CD14-positive monocyte (primary cell): ENCODE measurements at regions not wholly inside any gene's neighbourhood (a gene's known extent, or its start where the extent isn't known, plus 50 kb on each side); places are given as distances from the start of the nearest gene placed in this dataset.

Source experiments
- DNase-seq, 3 donors: peaks; one replicate each; pipeline ENCODE4 v3.0.0-alpha.2; 2011 to 2022
- H2AFZ ChIP-seq: 2 replicates; pipeline ENCODE4 v1.6.0; 2012; ENCODE audit warnings: mild to moderate bottlenecking, low read depth, low read length, inconsistent platforms; ENCODE audit not compliant: insufficient read depth, poor library complexity, severe bottlenecking
- H3K27ac ChIP-seq, 2 donors: 1 replicate in 1 of 2; 2 replicates in 1 of 2; pipeline ENCODE4 v1.5.1; 2012 to 2013; ENCODE audit warnings: low read length in 2 of 2, control low read depth in 1 of 2, inconsistent platforms in 1 of 2, low read depth in 1 of 2, mild to moderate bottlenecking in 1 of 2
- H3K27me3 ChIP-seq, 2 donors: one replicate each; pipeline versions ENCODE4 v1.6.0 to v1.6.1; 2011 to 2013; ENCODE audit warnings: low read length in 2 of 2; ENCODE audit not compliant: control insufficient read depth in 2 of 2, insufficient read depth in 2 of 2
- H3K36me3 ChIP-seq, 2 donors: replicated peaks in 1 of 2; 1 replicate in 1 of 2; 2 replicates in 1 of 2; pipeline versions ENCODE4 v1.5.1 to v1.6.1; 2012 to 2013; ENCODE audit warnings: low read length in 2 of 2, control low read depth in 1 of 2, inconsistent platforms in 1 of 2, mild to moderate bottlenecking in 1 of 2; ENCODE audit not compliant: insufficient read depth in 2 of 2, control insufficient read depth in 1 of 2
- H3K4me1 ChIP-seq, 2 donors: 1 replicate in 1 of 2; 2 replicates in 1 of 2; pipeline versions ENCODE4 v1.5.1 to v1.6.1; 2012 to 2013; ENCODE audit warnings: low read length in 2 of 2, control low read depth in 1 of 2, inconsistent platforms in 1 of 2, mild to moderate bottlenecking in 1 of 2, moderate library complexity in 1 of 2; ENCODE audit not compliant: insufficient read depth in 2 of 2, control insufficient read depth in 1 of 2
- H3K4me2 ChIP-seq: replicated peaks from 2 replicates; pipeline ENCODE3; 2012; ENCODE audit warnings: low read length, moderate library complexity, mild to moderate bottlenecking; ENCODE audit not compliant: poor library complexity, severe bottlenecking; ENCODE audit errors: extremely low read depth
- H3K4me3 ChIP-seq, 3 experiments: fragments of 200-600 bp in 1 of 3; sonication (generic) in 1 of 3; replicated peaks in 1 of 3; 1 replicate in 2 of 3; 2 replicates in 1 of 3; pipeline ENCODE4 v1.5.1; 2011 to 2013; ENCODE audit warnings: low read length in 3 of 3, mild to moderate bottlenecking in 3 of 3, control low read depth in 2 of 3, low read depth in 2 of 3, inconsistent platforms in 1 of 3, moderate library complexity in 1 of 3
- H3K79me2 ChIP-seq: 2 replicates; pipeline ENCODE4 v1.6.0; 2012; ENCODE audit warnings: mild to moderate bottlenecking, control low read depth, inconsistent platforms, low read length, moderate library complexity; ENCODE audit not compliant: insufficient read depth
- H3K9ac ChIP-seq: 2 replicates; pipeline ENCODE4 v1.6.0; 2017; ENCODE audit warnings: low read length, mild to moderate bottlenecking; ENCODE audit not compliant: insufficient read depth, poor library complexity, severe bottlenecking
- H3K9me3 ChIP-seq, 2 donors: replicated peaks in 1 of 2; 1 replicate in 1 of 2; 2 replicates in 1 of 2; pipeline versions ENCODE4 v1.5.1 to v1.6.1; 2012 to 2013; ENCODE audit warnings: low read length in 2 of 2, control low read depth in 1 of 2; ENCODE audit not compliant: control insufficient read depth in 1 of 2, insufficient read depth in 1 of 2
- H4K20me1 ChIP-seq: 2 replicates; pipeline ENCODE4 v1.6.0; 2012; ENCODE audit warnings: mild to moderate bottlenecking, low read length, control low read depth, moderate library complexity; ENCODE audit not compliant: insufficient read depth
- H3K27ac Mint-ChIP-seq, 7 donors: one replicate each; pipeline ENCODE4 v1.8.0; 2020; ENCODE audit warnings: mild to moderate bottlenecking in 7 of 7, mixed read lengths in 7 of 7, moderate library complexity in 6 of 7, inconsistent platforms in 2 of 7
- H3K27me3 Mint-ChIP-seq, 3 donors: one replicate each; pipeline ENCODE4 v1.8.0; 2021 to 2022; ENCODE audit warnings: low read depth in 3 of 3, mild to moderate bottlenecking in 3 of 3, mixed read lengths in 3 of 3, moderate library complexity in 3 of 3, inconsistent platforms in 1 of 3
- H3K36me3 Mint-ChIP-seq, 2 donors: one replicate each; pipeline ENCODE4 v1.8.0; 2020; ENCODE audit warnings: mixed read lengths in 2 of 2, inconsistent platforms in 1 of 2, mild to moderate bottlenecking in 1 of 2
- H3K4me1 Mint-ChIP-seq: one replicate; pipeline ENCODE4 v1.8.0; 2020; ENCODE audit warnings: mild to moderate bottlenecking, mixed read lengths
- H3K4me3 Mint-ChIP-seq, 2 donors: one replicate each; pipeline ENCODE4 v1.8.0; 2020; ENCODE audit warnings: mild to moderate bottlenecking in 2 of 2, mixed read lengths in 2 of 2, moderate library complexity in 1 of 2
- H3K9me3 Mint-ChIP-seq, 7 donors: one replicate each; pipeline ENCODE4 v1.8.0; 2020 to 2022; ENCODE audit warnings: mixed read lengths in 7 of 7, mild to moderate bottlenecking in 6 of 7, moderate library complexity in 6 of 7, inconsistent platforms in 2 of 7
- CTCF ChIP-seq: fragments of 200-600 bp; IDR thresholded peaks from one replicate; pipeline ENCODE4 v1.8.0; 2022; ENCODE audit warnings: antibody characterized with exemption, mild to moderate bottlenecking
- whole genome bisulfite sequencing: methylation state at CpG from one replicate; pipeline ENCODE4 v1.1.5; 2013; ENCODE audit warnings: missing lambda C conversion rate; ENCODE audit not compliant: insufficient coverage; 5-methylcytosine and 5-hydroxymethylcytosine counted together
- intact Hi-C, 2 donors: fragments of 100-400 bp; cut with micrococcal nuclease; formaldehyde crosslinking; loops; one replicate each; pipeline versions ENCODE4 v1.15.0 to v1.15.1; 2023

GRCh38 chr2:139217641-139218040, 437.5 kb upstream of the NXPH2 start:
- H3K36me3 ChIP-seq: no peaks in the 10 kb centered on the region
- no peak overlapping the region for H3K27ac ChIP-seq
- no peak overlapping the region for H3K4me2 ChIP-seq
- H3K9ac ChIP-seq: no peak overlapping the region
- H3K27me3 ChIP-seq: no peaks in the 10 kb centered on the region
- peak overlapping the region in 1 of 7 donors; percentile 20 for H3K27ac Mint-ChIP-seq
- H3K9me3 ChIP-seq: peaks cover 0 to 4% of the 10 kb centered on the region in 2 donors
- no peaks in the 10 kb centered on the region for H3K4me1 ChIP-seq
- no peak overlapping the region for H3K4me3 Mint-ChIP-seq
- H3K4me1 Mint-ChIP-seq: no peaks in the 10 kb centered on the region
- H4K20me1 ChIP-seq: no peaks in the 10 kb centered on the region
- H3K36me3 Mint-ChIP-seq: no peaks in the 10 kb centered on the region
- no peak overlapping the region for H2AFZ ChIP-seq
- H3K27me3 Mint-ChIP-seq: peaks cover 0 to 1% (median 0%) of the 10 kb centered on the region in 3 donors
- TF ChIP-seq CTCF: no peak
- 73% methylated on average over 2 of the region's 3 CpGs for WGBS
- DNase-seq: no peak
- H3K9me3 Mint-ChIP-seq: peaks cover 0 to 11% (median 3%) of the 10 kb centered on the region in 7 donors
- intact Hi-C loops: no loop called here
- no peaks in the 10 kb centered on the region for H3K79me2 ChIP-seq
- H3K4me3 ChIP-seq: no peak overlapping the region

GRCh38 chr2:139216435-139216834, 436.2 kb upstream of the NXPH2 start:
- H3K36me3 ChIP-seq: no peaks in the 10 kb centered on the region
- Mint-ChIP-seq H3K9me3 (peaks cover 0 to 7% (median 3%) of the 10 kb centered on the region in 7 donors), H3K4me3 (no peak overlapping the region), H3K27ac (no peak overlapping the region), H3K36me3 (no peaks in the 10 kb centered on the region), H3K27me3 (peaks cover 0 to 1% (median 0%) of the 10 kb centered on the region in 3 donors), H3K4me1 (no peaks in the 10 kb centered on the region)
- no peaks in the 10 kb centered on the region for H3K9me3 ChIP-seq
- no peaks in the 10 kb centered on the region for H3K4me1 ChIP-seq
- no peaks in the 10 kb centered on the region for H3K79me2 ChIP-seq
- intact Hi-C loops: no loop called here
- no peak overlapping the region for H3K27ac ChIP-seq
- no peaks in the 10 kb centered on the region for H4K20me1 ChIP-seq
- H3K9ac ChIP-seq: no peak overlapping the region
- no peak for DNase-seq
- no peak overlapping the region for H3K4me2 ChIP-seq
- no peaks in the 10 kb centered on the region for H3K27me3 ChIP-seq
- no peak for TF ChIP-seq CTCF
- no peak overlapping the region for H2AFZ ChIP-seq
- H3K4me3 ChIP-seq: no peak overlapping the region
